ENCODE measurements at regions not wholly inside any gene's neighbourhood (a gene's known extent, or its start where the extent isn't known, plus 50 kb on each side); places are given as distances from the start of the nearest gene placed in this dataset.
A peak's percentile ranks its signal among the peaks of the same experiment; 100 is the strongest.
"Not testable (repeated sequence)": the region's sequence is repeated elsewhere in the genome, so short reads cannot be mapped to it uniquely, and the experiment has no call there.

DNA sequence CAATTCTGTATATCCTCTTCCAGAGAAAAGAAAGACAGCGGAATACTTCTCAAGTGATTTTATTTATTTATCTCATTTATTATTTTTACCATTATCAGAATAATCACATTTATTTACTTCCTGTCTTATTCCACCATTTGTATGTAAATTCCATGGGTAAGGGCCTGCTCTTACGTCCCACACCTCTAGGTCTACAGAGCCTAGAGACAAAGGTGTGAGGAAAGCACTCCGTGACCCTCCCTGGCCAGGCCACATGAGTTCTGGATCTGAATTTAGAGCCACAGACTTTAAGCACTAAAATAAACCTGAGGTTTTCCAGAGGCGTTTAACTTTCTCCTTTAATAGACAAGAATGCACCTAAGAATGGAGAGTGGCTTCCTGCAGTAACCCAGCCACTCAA lies 85.3 kb upstream of the CTSV start:
- Mint-ChIP-seq H3K4me1 (ENCODE audit: low read depth) (no peaks in the 10 kb centered on the region), H3K4me3 (no peak overlapping the region), H3K27ac (no peak overlapping the region), H3K9me3 (peaks cover 2% of the 10 kb centered on the region), H3K36me3 (ENCODE audit: low read depth) (peaks cover 9% of the 10 kb centered on the region), H3K27me3 (no peaks in the 10 kb centered on the region)
- DNase-seq (no peak), ATAC-seq (ENCODE audit: poor library complexity) (no peak)
- Histone ChIP-seq H3K4me3 (ENCODE audit: low read length) (no peak overlapping the region), H3K4me1 (ENCODE audit: insufficient read depth, low read length) (no peaks in the 10 kb centered on the region), H3K27ac (ENCODE audit: low read depth in 1 of 2, low read length in 2 of 2) (no peak overlapping the region), H3K27me3 (ENCODE audit: control insufficient read depth in 1 of 2, insufficient read depth in 2 of 2, low read length in 2 of 2) (no peaks in the 10 kb centered on the region), H3K36me3 (ENCODE audit: insufficient read depth, low read length) (no peaks in the 10 kb centered on the region), H3K9me3 (ENCODE audit: control insufficient read depth in 1 of 2, insufficient read depth in 1 of 2, low read length in 2 of 2) (peaks cover 0 to 4% of the 10 kb centered on the region in 2 experiments)
- TF ChIP-seq CTCF (IDR thresholded peaks at IDR 0.05): no peak
- ChIA-PET CTCF (no interaction called here), POLR2A (no interaction called here)
- intact Hi-C loops (cut with DNase I, micrococcal nuclease): no loop called here

DNA sequence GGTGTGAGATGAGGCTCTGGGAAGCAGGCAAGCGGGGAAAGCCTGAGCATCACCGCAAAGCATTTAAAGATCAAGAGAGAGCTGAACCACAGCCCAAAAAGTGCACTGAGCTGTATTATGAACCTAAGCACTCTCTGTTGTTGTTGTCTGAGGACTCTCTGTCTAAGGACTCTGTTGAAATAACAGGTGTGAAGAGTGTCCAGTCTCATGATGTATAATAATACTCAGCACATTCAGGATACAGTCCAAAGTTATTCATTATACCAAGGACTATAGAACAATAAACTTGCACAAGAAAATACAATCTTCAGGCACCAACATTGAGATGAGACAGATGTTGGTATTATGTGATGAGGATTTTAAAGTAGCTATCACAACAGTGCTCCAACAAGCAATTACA lies 71.8 kb upstream of the CTSV start:
- Histone ChIP-seq H3K4me1 (ENCODE audit: insufficient read depth, low read length) (no peaks in the 10 kb centered on the region), H3K36me3 (ENCODE audit: insufficient read depth, low read length) (no peaks in the 10 kb centered on the region), H3K9me3 (ENCODE audit: control insufficient read depth in 1 of 2, insufficient read depth in 1 of 2, low read length in 2 of 2) (no peaks in the 10 kb centered on the region), H3K4me3 (ENCODE audit: low read length) (no peak overlapping the region), H3K27ac (ENCODE audit: low read depth in 1 of 2, low read length in 2 of 2) (no peak overlapping the region), H3K27me3 (ENCODE audit: control insufficient read depth in 1 of 2, insufficient read depth in 2 of 2, low read length in 2 of 2) (no peaks in the 10 kb centered on the region)
- ChIA-PET POLR2A (no interaction called here), CTCF (no interaction called here)
- intact Hi-C loops (cut with DNase I, micrococcal nuclease): no loop called here
- Mint-ChIP-seq H3K27me3 (peaks cover 5% of the 10 kb centered on the region), H3K4me1 (ENCODE audit: low read depth) (no peaks in the 10 kb centered on the region), H3K36me3 (ENCODE audit: low read depth) (no peaks in the 10 kb centered on the region), H3K27ac (no peak overlapping the region), H3K4me3 (no peak overlapping the region), H3K9me3 (no peaks in the 10 kb centered on the region)
- no peak for TF ChIP-seq CTCF (IDR thresholded peaks at IDR 0.05)
- ATAC-seq (ENCODE audit: poor library complexity) (no peak), DNase-seq (no peak)

GRCh38 chr9:97109194-97109811 lies 70.4 kb upstream of the CTSV start:
- no peak overlapping the region for H3K27ac Mint-ChIP-seq
- Histone ChIP-seq H3K36me3 (ENCODE audit: insufficient read depth, low read length) (no peaks in the 10 kb centered on the region), H3K9me3 (ENCODE audit: control insufficient read depth in 1 of 2, insufficient read depth in 1 of 2, low read length in 2 of 2) (no peaks in the 10 kb centered on the region), H3K4me1 (ENCODE audit: insufficient read depth, low read length) (no peaks in the 10 kb centered on the region), H3K4me3 (ENCODE audit: low read length) (no peak overlapping the region), H3K27ac (ENCODE audit: low read depth in 1 of 2, low read length in 2 of 2) (no peak overlapping the region), H3K27me3 (ENCODE audit: control insufficient read depth in 1 of 2, insufficient read depth in 2 of 2, low read length in 2 of 2) (no peaks in the 10 kb centered on the region)
- intact Hi-C loops (cut with DNase I, micrococcal nuclease): no loop called here
- peaks cover 5% of the 10 kb centered on the region for H3K27me3 Mint-ChIP-seq
- TF ChIP-seq CTCF (IDR thresholded peaks at IDR 0.05): no peak
- H3K36me3 Mint-ChIP-seq (ENCODE audit: low read depth): no peaks in the 10 kb centered on the region
- ChIA-PET CTCF (no interaction called here), POLR2A (no interaction called here)
- peak in 5 of 14 experiments; percentile 1 to 41 (median 14) for DNase-seq
- no peaks in the 10 kb centered on the region for H3K9me3 Mint-ChIP-seq
- no peak overlapping the region for H3K4me3 Mint-ChIP-seq
- H3K4me1 Mint-ChIP-seq (ENCODE audit: low read depth): no peaks in the 10 kb centered on the region
- ATAC-seq (ENCODE audit: poor library complexity): no peak

DNA sequence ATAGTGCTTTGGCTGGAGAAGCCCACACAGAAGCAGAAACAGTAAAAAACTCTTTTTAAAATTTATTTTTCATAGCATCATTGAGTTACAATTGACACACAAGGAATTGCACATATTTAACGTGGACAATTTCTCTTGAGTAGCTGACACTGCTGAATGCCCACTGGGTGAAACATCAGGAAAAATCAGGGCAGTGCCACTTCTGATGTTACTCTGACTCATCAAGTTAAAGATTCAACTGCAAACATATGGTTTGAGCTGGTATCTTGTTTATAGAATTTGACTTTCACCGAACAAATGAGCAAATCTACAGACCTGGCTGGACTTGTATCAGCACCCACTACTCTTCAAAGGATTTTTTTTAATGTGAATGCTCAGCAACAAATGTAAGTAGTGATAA lies 66.3 kb upstream of the CTSV start:
- H3K36me3 Mint-ChIP-seq (ENCODE audit: low read depth); H3K9me3 ChIP-seq (ENCODE audit: control insufficient read depth in 1 of 2, insufficient read depth in 1 of 2, low read length in 2 of 2); H3K27ac Mint-ChIP-seq; H3K27ac ChIP-seq (ENCODE audit: low read depth in 1 of 2, low read length in 2 of 2); H3K27me3 ChIP-seq (ENCODE audit: control insufficient read depth in 1 of 2, insufficient read depth in 2 of 2, low read length in 2 of 2); CTCF ChIA-PET; H3K27me3 Mint-ChIP-seq; H3K4me3 Mint-ChIP-seq; H3K4me1 Mint-ChIP-seq (ENCODE audit: low read depth); H3K36me3 ChIP-seq (ENCODE audit: insufficient read depth, low read length); ATAC-seq (ENCODE audit: poor library complexity); H3K9me3 Mint-ChIP-seq; POLR2A ChIA-PET; DNase-seq; H3K4me1 ChIP-seq (ENCODE audit: insufficient read depth, low read length); H3K4me3 ChIP-seq (ENCODE audit: low read length); intact Hi-C loops (cut with DNase I, micrococcal nuclease): not testable (repeated sequence)

GRCh38 chr9:97103613-97104383 lies 64.9 kb upstream of the CTSV start:
- H3K4me1 Mint-ChIP-seq (ENCODE audit: low read depth); DNase-seq; H3K36me3 ChIP-seq (ENCODE audit: insufficient read depth, low read length); H3K9me3 Mint-ChIP-seq; H3K27ac ChIP-seq (ENCODE audit: low read depth in 1 of 2, low read length in 2 of 2); H3K27me3 Mint-ChIP-seq; H3K36me3 Mint-ChIP-seq (ENCODE audit: low read depth); ATAC-seq (ENCODE audit: poor library complexity); H3K27ac Mint-ChIP-seq; intact Hi-C loops (cut with DNase I, micrococcal nuclease); CTCF ChIA-PET; H3K4me1 ChIP-seq (ENCODE audit: insufficient read depth, low read length); H3K4me3 Mint-ChIP-seq; POLR2A ChIA-PET; H3K27me3 ChIP-seq (ENCODE audit: control insufficient read depth in 1 of 2, insufficient read depth in 2 of 2, low read length in 2 of 2); H3K4me3 ChIP-seq (ENCODE audit: low read length); H3K9me3 ChIP-seq (ENCODE audit: control insufficient read depth in 1 of 2, insufficient read depth in 1 of 2, low read length in 2 of 2): not testable (repeated sequence)
